ENCODE measurements at regions not wholly inside any gene's neighbourhood (a gene's known extent, or its start where the extent isn't known, plus 50 kb on each side); places are given as distances from the start of the nearest gene placed in this dataset.
"Not testable (repeated sequence)": the region's sequence is repeated elsewhere in the genome, so short reads cannot be mapped to it uniquely, and the experiment has no call there.

- not testable (repeated sequence) for DNase-seq (ENCODE audit: low read depth)
Measured at GRCh38 chr4:117927823-117928222, 106.5 kb upstream of the NDST3 start.

GRCh38 chr4:117941611-117942010, 92.7 kb upstream of the NDST3 start:
- DNase-seq (ENCODE audit: low read depth) = no peak

GRCh38 chr4:117949621-117950020, 84.7 kb upstream of the NDST3 start:
- DNase-seq (ENCODE audit: low read depth) = no peak

GRCh38 chr4:117957571-117957970, 76.7 kb upstream of the NDST3 start:
- no peak for DNase-seq (ENCODE audit: low read depth)

GRCh38 chr4:117965622-117966021, 68.7 kb upstream of the NDST3 start:
- DNase-seq (ENCODE audit: low read depth) = no peak

GRCh38 chr4:117968606-117969005, 65.7 kb upstream of the NDST3 start:
- DNase-seq (ENCODE audit: low read depth) = no peak

- no peak for DNase-seq (ENCODE audit: low read depth)
Measured at GRCh38 chr4:117971403-117971802, 62.9 kb upstream of the NDST3 start.

- DNase-seq (ENCODE audit: low read depth) = no peak
Measured at GRCh38 chr4:117983541-117984365, 50.5 kb upstream of the NDST3 start.

- no peak for DNase-seq (ENCODE audit: low read depth)
Measured at GRCh38 chr4:117984366-117984680, 50.0 kb upstream of the NDST3 start.
